DMS 273 (cell line): ENCODE measurements at regions not wholly inside any gene's neighbourhood (a gene's known extent, or its start where the extent isn't known, plus 50 kb on each side); places are given as distances from the start of the nearest gene placed in this dataset.

Source experiments
- DNase-seq: peaks from one replicate; lab custom pipeline; 2025; ENCODE audit not compliant: unreplicated experiment; lab: John Stamatoyannopoulos, UW

GRCh38 chr22:49425356-49425755 is 402.3 kb downstream of the BRD1 start:
- no peak for DNase-seq

DNA sequence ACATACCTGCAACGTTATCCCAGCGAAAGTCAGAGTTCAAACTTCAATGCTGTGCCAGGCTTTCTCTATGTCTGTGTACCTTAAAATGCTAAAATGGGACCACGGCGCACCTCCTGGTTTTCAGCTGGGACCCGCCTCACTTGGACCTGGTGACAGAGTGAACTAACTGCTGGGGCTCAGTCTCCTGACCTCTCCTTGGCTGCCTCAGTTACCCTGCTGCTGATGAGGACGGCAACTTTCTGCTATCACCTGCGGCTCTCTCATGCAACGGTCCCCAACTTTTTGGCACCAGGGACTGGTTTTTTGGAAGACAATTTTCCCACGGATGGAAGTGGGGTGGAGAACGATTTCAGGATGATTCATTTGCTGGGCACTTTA is 402.8 kb downstream of the BRD1 start:
- no peak for DNase-seq

DNA sequence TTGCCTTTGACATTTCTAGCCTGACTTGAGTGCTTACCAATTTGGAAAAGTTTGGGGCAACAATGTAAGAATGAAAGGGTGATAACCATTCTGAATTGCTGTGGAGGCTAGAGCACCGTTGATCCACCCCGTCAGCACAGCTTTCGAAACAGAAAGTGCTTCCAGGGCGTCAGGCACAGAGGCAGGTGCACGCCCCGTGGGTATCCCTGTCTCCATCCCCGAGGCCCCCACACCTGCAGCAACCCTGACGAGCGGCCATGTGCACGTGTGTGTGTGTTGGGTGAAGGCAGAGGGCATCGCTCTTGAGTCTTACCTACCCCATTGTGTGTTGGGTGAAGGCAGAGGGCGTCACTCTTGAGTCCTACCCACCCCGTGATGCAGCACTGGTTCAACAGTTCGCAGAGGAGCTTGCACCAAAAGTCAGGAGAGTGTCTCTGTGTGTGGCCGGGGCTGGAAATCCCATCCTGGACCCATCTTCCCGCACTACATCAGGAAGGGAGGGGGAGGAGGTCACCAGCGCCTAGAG is 404.5 kb downstream of the BRD1 start:
- DNase-seq = no peak

DNA sequence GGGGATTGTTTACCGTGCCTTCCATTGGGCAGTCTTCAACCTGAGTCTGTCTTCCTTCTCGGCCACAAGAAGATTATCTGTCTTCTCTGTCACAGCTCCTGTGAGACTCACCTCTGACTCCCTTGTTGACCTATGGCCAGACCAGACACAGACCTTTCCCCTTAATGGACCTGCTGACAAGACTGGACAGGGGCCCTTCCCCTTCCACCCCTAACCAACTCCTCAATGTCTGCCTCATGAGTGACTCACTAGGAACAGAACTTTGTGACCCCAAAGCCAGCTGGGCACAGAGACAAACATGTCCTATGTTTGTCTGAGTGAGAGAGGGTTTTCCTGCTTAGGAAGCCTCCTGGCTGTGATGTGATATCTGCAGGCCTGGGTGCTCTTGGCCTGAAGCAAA is 405.0 kb downstream of the BRD1 start:
- no peak for DNase-seq

GRCh38 chr22:49420651-49421050 is 407.0 kb downstream of the BRD1 start:
- no peak for DNase-seq

GRCh38 chr22:49419661-49420060 is 408.0 kb downstream of the BRD1 start:
- DNase-seq = no peak

DNA sequence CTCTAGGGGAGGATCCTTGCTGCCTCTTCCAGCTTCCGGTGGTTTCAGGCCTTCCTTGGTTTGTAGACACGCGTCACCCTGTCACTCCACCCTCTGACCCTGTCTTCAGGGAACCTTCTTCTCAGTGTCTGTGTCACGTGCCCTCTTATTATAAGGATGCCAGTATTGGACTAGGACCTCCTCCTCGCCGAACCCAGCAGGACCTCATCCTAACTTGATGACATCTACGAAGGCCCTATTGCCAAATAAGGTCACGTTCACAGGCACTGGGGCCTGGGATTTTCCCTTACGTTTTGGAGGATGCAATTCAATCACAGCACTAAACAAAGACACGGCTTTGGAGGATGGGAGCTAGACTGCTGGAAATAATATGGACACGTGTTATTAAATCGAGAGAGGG is 408.7 kb downstream of the BRD1 start:
- no peak for DNase-seq

GRCh38 chr22:49418341-49418894 is 409.3 kb downstream of the BRD1 start:
- DNase-seq = no peak

DNA sequence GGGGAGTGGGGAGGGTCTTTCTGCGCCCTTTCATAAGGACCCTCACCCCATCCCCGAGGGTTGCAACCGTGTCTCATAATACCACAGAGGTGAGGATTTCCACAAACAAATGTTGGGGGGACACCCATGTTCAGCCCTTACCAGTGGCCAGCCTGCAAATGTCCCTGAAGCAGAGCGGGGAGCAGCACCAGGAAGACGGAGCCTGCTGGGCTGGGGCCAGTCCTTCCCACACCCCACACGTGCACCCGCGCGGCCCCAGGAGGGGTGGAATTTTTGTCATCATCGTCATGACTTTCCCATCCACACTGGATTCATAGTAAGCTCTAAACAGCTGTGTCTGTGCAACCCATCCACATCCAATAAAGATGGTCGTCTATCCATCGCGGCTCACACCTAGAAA is 409.8 kb downstream of the BRD1 start:
- DNase-seq = no peak

- DNase-seq = no peak
These were observed 410.3 kb downstream of the BRD1 start for GRCh38 chr22:49417326-49417725.

- no peak for DNase-seq
These were observed 412.3 kb downstream of the BRD1 start for GRCh38 chr22:49415151-49415951.

DNA sequence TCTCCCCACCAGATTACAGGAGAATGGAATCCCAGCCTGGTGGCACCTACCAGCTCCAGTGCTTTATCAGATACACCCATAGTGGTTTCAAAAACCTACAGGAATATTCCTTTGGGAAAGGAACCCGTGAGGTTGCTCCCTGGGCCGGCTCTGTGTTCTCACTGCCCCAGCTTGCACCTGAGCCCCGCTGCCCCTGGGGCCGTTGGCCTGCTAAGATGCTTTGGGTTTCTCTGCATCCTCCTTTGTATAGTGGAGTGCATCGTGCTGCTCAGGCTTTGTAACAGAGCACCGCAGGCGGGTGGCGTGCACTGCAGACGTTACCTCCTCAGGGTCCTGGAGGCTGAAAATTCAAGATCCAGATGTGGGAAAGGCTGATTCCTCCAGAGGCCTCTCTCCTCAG is 414.1 kb downstream of the BRD1 start:
- DNase-seq = no peak

GRCh38 chr22:49413146-49413545 is 414.5 kb downstream of the BRD1 start:
- DNase-seq = no peak

GRCh38 chr22:49412236-49412635 is 415.4 kb downstream of the BRD1 start:
- DNase-seq = no peak

- DNase-seq = no peak
These were observed 416.4 kb downstream of the BRD1 start for GRCh38 chr22:49411236-49411635.

DNA sequence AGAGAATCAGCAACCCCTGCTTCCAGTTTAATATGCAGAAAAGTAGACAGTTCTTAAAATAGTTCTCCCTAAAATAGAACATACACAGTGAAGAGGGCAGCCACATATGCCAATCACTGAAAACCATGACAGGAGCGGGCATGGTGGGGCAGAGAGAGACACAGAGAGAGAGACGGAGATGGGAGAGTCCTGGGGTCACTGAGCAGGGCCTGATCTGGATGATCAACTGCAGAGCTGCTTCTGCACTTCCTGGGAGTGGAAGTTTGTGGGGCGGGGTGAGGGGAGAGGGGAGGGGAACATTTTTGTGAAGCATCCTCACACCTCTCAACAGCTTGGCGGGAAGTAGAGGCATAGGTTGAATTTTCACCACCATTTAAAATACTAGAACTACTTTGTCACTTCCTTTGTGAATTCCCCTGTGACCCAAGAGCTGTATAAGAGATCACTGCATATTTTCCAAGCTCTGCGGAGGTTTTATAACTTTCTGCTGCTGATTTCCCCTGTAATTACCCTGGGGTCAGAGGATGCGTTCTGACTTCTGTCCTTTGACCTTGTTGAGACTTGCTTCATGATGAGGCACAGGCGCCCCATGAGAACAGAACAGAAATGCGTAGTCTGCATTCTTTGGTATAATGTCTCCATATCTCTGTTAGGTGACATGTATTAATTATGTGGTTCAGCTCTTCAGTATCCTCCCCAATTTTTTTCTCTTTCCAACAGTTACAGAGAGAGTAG is 419.4 kb downstream of the BRD1 start:
- DNase-seq = no peak

DNA sequence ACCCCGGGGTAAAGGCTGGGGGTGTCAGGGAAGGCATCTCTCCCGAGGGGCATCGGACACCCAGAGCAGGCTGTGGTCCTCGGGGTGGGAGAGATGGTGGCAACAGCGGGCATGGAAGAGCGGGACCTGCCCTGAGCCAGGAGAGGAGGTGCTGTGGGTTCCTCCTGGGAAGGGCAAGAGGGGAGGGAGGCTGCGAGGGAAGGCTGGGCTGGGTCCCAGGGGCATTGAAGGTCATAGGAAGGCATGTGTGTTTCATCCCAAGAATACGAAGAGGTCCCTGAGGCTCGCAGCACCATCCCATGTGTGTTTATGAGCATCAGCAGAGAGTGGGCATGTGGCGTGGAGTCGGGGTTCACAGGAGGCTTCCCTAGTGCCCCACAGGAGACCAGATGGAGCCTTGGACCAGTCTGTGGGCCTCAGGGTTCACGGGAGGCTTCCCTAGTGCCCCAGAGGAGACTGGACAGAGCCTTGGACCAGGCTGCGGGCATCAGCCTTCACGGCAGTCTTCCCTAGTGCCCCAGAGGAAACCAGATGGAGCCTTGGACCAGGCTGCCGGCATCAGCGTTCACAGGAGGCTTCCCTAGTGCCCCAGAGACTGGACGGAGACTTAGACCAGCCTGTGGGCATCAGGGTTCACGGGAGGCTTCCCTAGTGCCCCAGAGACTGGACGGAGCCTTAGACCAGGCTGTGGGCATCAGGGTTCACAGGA is 420.6 kb downstream of the BRD1 start:
- no peak for DNase-seq

- no peak for DNase-seq
These were observed 421.5 kb downstream of the BRD1 start for GRCh38 chr22:49406047-49406650.

GRCh38 chr22:49405590-49405989 is 422.1 kb downstream of the BRD1 start:
- DNase-seq = no peak

DNA sequence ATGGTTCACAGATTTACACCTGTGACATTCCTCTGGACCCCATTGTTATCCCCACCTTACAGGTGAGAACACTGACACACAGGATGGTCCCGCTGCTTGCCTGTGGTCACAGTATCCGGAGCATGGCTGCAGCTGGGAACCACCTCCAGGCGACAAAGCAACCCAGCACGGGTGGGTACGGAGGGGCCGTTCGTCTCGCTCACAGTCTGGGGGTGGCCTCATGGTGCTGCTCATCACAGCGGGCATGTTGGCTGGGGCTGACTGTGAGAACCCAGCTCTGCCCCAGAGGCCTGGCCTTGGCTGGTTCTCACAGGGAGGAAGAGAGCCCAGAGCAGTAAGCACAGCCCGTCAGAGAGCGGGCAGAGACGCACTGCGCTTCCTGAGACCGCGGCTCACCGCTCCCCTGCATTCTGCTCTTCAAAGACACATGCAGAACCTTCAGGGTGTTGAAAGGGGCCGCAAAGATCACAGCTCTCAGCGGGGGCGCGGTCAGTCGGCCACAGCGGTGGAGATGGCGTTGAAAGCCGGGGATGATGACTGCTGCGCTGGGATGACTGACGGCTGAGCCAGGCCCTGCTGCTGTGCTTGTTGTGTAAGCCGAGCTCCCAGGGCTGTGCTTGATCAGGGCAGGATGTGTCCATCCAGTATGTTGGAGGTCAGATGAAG is 423.0 kb downstream of the BRD1 start:
- no peak for DNase-seq
